ENCODE measurements at regions not wholly inside any gene's neighbourhood (a gene's known extent, or its start where the extent isn't known, plus 50 kb on each side); places are given as distances from the start of the nearest gene placed in this dataset.

- Mint-ChIP-seq H3K4me3 (ENCODE audit: unreplicated experiment) (no peak overlapping the region), H3K9me3 (ENCODE audit: unreplicated experiment) (no peaks in the 10 kb centered on the region), H3K27ac (ENCODE audit: unreplicated experiment) (no peak overlapping the region), H3K4me1 (ENCODE audit: low read depth, unreplicated experiment) (peaks cover 15% of the 10 kb centered on the region), H3K27me3 (ENCODE audit: insufficient read depth, unreplicated experiment) (no peaks in the 10 kb centered on the region), H3K36me3 (ENCODE audit: insufficient read depth, unreplicated experiment) (peaks cover 29% of the 10 kb centered on the region)
- no TSS peak for BruUV-seq (replicated peaks)
- TF ChIP-seq, protein P1, sequence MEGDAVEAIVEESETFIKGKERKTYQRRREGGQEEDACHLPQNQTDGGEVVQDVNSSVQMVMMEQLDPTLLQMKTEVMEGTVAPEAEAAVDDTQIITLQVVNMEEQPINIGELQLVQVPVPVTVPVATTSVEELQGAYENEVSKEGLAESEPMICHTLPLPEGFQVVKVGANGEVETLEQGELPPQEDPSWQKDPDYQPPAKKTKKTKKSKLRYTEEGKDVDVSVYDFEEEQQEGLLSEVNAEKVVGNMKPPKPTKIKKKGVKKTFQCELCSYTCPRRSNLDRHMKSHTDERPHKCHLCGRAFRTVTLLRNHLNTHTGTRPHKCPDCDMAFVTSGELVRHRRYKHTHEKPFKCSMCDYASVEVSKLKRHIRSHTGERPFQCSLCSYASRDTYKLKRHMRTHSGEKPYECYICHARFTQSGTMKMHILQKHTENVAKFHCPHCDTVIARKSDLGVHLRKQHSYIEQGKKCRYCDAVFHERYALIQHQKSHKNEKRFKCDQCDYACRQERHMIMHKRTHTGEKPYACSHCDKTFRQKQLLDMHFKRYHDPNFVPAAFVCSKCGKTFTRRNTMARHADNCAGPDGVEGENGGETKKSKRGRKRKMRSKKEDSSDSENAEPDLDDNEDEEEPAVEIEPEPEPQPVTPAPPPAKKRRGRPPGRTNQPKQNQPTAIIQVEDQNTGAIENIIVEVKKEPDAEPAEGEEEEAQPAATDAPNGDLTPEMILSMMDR (IDR thresholded peaks at IDR 0.05; ENCODE audit: insufficient read depth in 1 of 2, low read depth in 1 of 2, low read length in 1 of 2, severe bottlenecking in 1 of 2, unreplicated experiment in 1 of 2), result no peak
- intact Hi-C loops (cut with micrococcal nuclease; ENCODE audit: unreplicated experiment), result no loop called here
- H3K27me3 ChIP-seq (replicated peaks; ENCODE audit: control insufficient read depth, insufficient read depth, low read length), result no peaks in the 10 kb centered on the region
- ChIA-PET POLR2A (no interaction called here), CTCF (no interaction called here)
- H3K4me3 ChIP-seq (ENCODE audit: low read depth, low read length), result no peak overlapping the region
- H3K4me1 ChIP-seq, result peaks cover 15% of the 10 kb centered on the region
- H3K9me3 ChIP-seq, result no peaks in the 10 kb centered on the region
- no peak for DNase-seq
- no peaks in the 10 kb centered on the region for H3K36me3 ChIP-seq (ENCODE audit: control insufficient read depth, insufficient read depth, low read length)
These were observed 57.6 kb downstream of the NCOR2 start for GRCh38 chr12:124509676-124510300.

DNA sequence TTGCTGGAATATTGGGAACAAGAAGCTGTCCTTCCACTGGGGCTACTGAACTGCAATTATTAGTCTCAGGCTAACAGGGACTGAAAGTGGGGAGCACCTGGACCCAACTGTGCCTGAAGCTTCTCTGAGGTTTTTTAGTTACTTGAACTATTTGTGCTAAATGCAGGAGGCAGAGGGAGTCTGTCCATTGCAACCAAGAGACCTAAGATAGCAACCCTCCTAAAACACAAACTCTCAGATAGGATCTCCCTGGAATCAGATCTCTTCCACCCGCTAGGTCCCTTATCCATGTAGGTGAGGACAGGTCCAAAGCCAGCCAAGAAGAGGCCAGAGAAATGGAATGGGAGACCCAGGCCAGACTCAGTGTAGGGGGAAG is 58.1 kb downstream of the NCOR2 start:
- H3K36me3 Mint-ChIP-seq (ENCODE audit: insufficient read depth, unreplicated experiment), result peaks cover 28% of the 10 kb centered on the region

DNA sequence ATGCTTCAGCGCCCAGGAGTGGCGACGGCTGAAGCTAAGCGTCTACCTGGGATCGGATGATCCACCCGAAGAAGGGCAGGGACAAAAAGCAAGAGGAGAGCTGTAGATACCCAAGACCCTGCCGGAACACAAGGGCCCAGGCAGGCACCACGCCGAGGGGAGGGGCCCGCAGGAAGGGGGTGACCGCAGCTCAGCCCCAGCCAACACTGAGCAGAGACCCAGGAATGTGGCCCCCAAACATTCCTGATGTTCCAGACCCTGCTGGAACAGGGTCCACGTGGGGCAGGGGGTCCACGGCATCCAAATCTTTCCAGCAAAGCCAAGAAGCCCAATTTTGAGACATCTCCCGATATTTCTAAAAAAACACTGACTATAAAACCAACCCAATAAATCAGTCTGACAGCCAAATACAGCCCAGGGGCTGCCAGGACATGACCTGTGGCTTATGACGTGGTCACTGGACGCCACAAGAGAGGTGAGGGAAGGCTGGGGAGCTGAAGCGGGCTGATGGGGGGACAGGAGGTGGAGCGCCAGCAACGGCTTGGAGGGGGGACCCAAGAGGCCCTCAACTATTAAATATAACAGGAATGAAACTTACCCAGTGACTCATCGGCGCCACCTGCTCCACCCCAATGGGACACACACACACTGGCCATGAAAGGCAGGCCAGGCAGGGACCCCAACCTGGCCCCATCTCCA is 58.9 kb downstream of the NCOR2 start:
- H3K4me1 Mint-ChIP-seq (ENCODE audit: low read depth, unreplicated experiment), result peaks cover 7% of the 10 kb centered on the region
- POLR2A ChIA-PET, result no interaction called here
- Histone ChIP-seq H3K4me1 (peaks cover 7% of the 10 kb centered on the region), H3K27me3 (replicated peaks; ENCODE audit: control insufficient read depth, insufficient read depth, low read length) (no peaks in the 10 kb centered on the region), H3K9me3 (no peaks in the 10 kb centered on the region), H3K36me3 (ENCODE audit: control insufficient read depth, insufficient read depth, low read length) (no peaks in the 10 kb centered on the region), H3K4me3 (ENCODE audit: low read depth, low read length) (no peak overlapping the region)
- H3K9me3 Mint-ChIP-seq (ENCODE audit: unreplicated experiment), result no peaks in the 10 kb centered on the region
- H3K36me3 Mint-ChIP-seq (ENCODE audit: insufficient read depth, unreplicated experiment), result peaks cover 28% of the 10 kb centered on the region
- no peak for DNase-seq
- TF ChIP-seq, protein P1 (IDR thresholded peaks at IDR 0.05; ENCODE audit: insufficient read depth in 1 of 2, low read depth in 1 of 2, low read length in 1 of 2, severe bottlenecking in 1 of 2, unreplicated experiment in 1 of 2), result no peak
- intact Hi-C loops (cut with micrococcal nuclease; ENCODE audit: unreplicated experiment), result no loop called here
- CTCF ChIA-PET, result no interaction called here
- H3K27me3 Mint-ChIP-seq (ENCODE audit: insufficient read depth, unreplicated experiment), result no peaks in the 10 kb centered on the region
- peak overlapping the region; percentile 29 for H3K27ac Mint-ChIP-seq (ENCODE audit: unreplicated experiment)
- BruUV-seq (replicated peaks), result no TSS peak
- no peak overlapping the region for H3K4me3 Mint-ChIP-seq (ENCODE audit: unreplicated experiment)

More for the DNA sequence above, 58.1 kb downstream of the NCOR2 start:
- Mint-ChIP-seq H3K9me3 (ENCODE audit: unreplicated experiment) (no peaks in the 10 kb centered on the region), H3K27ac (ENCODE audit: unreplicated experiment) (no peak overlapping the region), H3K4me1 (ENCODE audit: low read depth, unreplicated experiment) (peaks cover 14% of the 10 kb centered on the region), H3K4me3 (ENCODE audit: unreplicated experiment) (no peak overlapping the region), H3K27me3 (ENCODE audit: insufficient read depth, unreplicated experiment) (no peaks in the 10 kb centered on the region)
- CTCF ChIA-PET, result no interaction called here
- DNase-seq, result no peak
- Histone ChIP-seq H3K4me3 (ENCODE audit: low read depth, low read length) (no peak overlapping the region), H3K27me3 (replicated peaks; ENCODE audit: control insufficient read depth, insufficient read depth, low read length) (no peaks in the 10 kb centered on the region), H3K9me3 (no peaks in the 10 kb centered on the region), H3K36me3 (ENCODE audit: control insufficient read depth, insufficient read depth, low read length) (no peaks in the 10 kb centered on the region), H3K4me1 (peaks cover 15% of the 10 kb centered on the region)
- TF ChIP-seq, protein P1 (IDR thresholded peaks at IDR 0.05; ENCODE audit: insufficient read depth in 1 of 2, low read depth in 1 of 2, low read length in 1 of 2, severe bottlenecking in 1 of 2, unreplicated experiment in 1 of 2), result no peak
- no TSS peak for BruUV-seq (replicated peaks)
- intact Hi-C loops (cut with micrococcal nuclease; ENCODE audit: unreplicated experiment), result no loop called here
- POLR2A ChIA-PET, result no interaction called here

All from Caco-2 (cell line).